HG02852 (cell line): ENCODE measurements at regions not wholly inside any gene's neighbourhood (a gene's known extent, or its start where the extent isn't known, plus 50 kb on each side); places are given as distances from the start of the nearest gene placed in this dataset.
A peak's percentile ranks its signal among the peaks of the same experiment; 100 is the strongest.

Experiments used
- ATAC-seq: cut with Tn5 transposase; IDR thresholded peaks from one replicate; pipeline ENCODE4 v1.9.1; 2021; ENCODE audit warnings: mild to moderate bottlenecking, moderate library complexity; ENCODE audit not compliant: unreplicated experiment

DNA sequence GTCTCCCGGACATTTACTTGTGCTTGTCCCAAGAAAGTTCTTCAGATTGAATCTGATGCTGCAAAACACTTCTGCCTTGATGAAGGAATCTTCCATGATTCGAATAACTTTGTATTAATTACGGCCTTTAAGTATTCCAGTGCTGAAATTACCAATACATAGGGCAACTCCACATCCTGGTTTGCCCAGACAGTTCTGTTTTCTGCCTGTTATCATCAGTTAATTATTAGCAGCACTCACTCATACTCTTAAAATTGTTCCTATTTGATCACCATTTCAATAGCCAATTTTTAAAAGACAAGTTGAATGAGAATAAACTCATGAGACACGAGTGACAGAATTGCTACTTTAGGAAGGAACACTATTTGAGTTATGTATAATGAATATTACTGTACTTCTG is 620.7 kb upstream of the ZEB2 start:
- ATAC-seq = no peak

DNA sequence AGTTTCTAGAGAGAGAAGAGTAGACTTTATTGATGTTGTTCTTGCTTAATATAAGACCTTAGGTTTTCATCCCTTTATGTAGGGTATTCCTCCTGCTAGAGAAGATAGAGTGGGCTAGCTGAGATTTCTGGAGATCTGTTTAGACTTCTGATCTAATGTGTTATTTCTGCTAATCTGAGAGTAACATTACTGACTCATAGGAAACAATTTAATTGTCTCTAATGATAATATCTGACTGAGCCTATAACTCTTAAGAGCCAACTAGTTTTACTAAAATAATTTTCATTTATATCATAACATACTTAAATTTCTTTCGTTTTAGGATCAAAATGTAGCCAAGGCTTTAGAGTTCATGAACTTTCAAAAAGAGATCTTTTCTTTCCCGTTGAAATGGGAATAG is 618.7 kb upstream of the ZEB2 start:
- no peak for ATAC-seq

DNA sequence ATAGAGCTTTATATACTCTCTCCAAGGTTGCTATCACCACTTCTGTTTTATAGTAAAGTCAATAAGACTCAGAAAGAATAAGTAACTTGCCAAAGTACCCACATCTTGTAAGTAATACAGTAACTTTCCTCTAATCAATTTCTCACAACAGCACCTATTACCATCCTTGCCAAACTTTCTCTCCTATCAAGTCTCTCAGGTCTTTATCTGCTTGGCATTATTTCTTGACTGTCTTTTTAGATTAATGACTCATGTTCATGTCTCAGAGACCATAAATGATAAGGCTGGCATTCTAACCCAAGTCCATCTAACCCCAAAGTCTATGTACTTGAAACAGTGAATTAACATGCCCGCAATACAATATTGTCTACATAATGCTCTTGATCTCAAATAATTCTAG is 618.0 kb upstream of the ZEB2 start:
- ATAC-seq = no peak

DNA sequence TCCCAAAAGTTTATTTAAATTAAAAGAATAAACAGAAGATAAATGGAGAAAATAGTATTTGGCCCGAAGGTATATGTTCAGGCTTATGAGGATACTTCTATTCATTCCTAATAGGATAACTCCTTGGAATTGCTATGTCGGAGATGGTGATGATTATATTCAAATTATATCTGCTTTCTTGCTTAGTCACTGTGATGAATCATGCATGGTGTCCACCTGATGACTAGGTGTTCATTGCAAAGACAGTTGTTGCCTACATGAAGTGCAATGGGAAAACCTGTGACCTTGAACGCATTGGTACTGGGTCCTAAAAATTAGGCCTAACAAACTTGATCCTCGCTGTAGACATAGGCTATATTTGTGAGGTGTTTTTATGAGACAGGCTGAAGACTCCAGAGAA is 617.3 kb upstream of the ZEB2 start:
- no peak for ATAC-seq

DNA sequence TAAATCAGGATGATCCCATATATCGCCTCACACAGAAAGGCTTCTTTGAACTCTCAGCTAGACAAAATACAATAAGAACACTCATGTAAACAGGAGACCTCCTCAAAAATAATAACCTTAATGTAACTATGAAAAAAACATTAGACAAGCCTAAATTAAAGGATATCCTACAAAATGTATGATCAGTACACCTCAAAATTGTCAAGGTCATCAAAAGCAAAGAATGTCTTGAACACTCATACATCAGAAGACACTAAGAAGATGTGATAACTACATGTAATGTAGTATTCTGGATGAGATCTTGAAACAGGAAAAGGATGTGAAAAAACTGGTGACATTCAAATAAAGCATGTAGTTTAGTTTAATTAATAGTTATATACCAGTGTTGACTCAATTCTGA is 616.8 kb upstream of the ZEB2 start:
- no peak for ATAC-seq

DNA sequence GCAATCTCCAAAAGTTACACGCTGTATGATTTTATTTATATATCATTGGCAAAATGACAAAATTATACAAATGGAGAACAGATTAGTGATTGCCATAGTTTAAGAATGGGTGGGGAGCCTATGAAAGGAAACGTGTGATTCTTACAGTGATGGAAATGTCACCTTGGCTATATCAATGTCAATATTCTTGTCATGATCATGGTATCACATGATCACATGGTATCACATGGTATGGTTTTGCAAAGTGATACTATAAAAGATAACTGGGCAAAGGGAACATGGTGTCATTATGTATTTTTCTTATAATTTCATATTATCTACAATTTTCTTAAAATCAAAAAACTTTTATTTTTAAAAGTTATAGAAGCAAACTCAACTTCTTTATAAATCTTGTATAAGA is 606.2 kb upstream of the ZEB2 start:
- no peak for ATAC-seq

DNA sequence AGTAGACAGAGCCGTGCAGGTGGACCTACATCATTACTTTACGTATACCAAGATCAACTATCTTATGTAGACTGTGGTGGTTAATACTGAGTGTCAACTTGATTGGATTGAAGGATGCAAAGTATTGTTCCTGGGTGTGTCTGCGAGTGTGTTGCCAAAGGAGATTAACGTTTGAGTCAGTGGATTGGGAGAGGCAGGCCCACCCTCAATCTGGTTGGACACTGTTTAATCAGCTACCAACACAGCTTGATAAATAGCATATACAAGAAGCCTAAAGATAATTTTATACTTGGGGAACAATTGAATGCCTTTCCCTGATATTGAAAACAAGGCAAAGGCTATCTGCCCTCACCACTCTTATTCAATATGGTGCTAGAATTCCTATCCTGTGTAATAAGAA is 604.2 kb upstream of the ZEB2 start:
- ATAC-seq = no peak

DNA sequence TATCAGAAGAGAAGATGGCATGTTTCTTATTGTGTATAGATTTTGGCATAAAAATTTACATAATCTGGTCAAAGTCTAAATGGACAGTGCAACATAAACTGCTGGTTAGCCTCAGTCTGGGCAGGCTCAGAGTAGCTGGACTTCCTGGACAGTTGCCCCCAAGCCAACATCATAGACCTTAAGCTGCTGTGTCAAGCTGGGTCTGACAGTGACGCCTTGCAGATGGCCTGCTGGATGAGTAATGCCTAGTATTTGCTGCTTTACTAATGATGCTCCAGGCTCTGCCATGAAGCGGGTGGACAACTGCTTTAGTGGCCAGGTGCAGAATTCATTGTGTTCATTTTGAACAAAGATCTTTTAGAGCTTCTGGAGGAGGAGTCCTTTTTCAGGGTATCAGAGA is 603.7 kb upstream of the ZEB2 start:
- no peak for ATAC-seq

DNA sequence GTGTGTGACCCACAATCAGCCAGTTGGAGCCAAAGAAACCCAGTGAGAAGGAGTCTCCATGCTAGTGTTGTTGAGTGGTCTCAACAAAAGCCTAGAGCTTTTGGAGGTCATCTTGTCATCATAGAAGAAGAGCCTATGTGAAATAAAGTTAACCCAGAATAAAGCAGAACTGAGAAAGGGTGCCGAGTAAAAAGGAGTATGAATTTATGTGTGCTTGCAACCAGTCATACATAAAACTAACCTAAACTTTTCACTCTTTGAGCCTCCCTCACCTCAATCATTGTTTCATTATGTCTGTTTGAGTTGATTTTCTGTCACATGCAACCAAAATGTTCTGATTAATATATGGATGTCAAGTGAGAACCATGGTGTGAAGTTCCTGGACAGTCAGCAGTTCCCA is 599.3 kb upstream of the ZEB2 start:
- ATAC-seq = peak; percentile 85

DNA sequence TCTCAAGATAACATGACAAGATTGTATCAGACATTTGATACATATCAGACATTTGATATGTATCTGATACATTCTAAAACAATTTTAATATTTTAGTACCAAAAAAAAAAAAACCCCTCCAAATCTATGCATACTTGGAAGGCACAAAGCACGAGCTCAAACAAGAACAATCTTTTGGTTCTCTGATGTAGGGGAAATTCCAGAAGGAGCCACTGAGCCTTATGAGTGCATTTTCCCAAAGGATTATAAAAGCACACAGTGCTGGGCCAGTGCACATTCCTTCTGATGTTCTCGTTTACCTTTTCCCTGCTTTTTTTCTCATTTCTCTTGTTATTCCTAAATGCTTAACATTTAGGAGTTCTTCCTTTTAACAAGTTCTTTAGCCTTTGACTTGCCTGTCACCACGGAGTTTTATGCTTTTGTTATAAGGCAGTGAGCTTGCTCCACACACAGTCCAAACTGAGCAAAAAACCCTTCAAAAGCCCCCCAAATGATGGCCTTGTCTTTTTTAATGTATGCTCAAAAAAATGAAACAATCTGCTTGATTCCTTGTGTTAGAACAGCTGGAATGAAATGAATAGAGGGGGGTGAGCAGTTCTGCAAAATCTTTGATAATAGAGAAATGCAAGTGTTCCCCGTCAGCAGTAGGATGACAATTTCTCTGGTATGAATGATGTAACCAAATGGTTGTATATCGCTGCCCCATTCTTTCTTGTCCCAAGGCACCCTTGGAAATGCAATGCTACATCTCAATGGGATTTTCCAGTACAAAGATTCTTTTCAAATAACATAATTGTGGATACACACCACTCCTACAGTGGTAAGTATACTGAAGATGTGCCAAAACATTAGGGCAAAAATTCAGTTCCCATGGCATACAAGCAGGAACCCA is 597.2 kb upstream of the ZEB2 start:
- no peak for ATAC-seq

DNA sequence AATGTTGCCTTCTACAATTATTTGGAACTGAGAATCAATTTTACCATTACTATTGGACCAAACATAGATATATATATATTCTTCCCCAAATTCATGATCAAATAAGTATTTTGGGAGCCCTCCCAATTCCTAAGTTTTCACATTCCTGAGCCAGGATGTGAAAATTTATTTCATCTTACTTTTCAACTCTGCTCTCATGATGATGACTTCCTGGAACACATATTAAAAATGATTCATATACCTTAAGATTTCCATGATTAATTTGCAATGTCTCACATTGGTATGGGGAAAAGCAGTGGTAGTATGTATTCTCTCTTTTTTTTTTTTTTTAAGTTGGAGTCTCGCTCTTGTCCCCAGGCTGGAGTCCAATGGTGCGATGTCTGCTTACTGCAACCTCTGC is 596.1 kb upstream of the ZEB2 start:
- no peak for ATAC-seq

DNA sequence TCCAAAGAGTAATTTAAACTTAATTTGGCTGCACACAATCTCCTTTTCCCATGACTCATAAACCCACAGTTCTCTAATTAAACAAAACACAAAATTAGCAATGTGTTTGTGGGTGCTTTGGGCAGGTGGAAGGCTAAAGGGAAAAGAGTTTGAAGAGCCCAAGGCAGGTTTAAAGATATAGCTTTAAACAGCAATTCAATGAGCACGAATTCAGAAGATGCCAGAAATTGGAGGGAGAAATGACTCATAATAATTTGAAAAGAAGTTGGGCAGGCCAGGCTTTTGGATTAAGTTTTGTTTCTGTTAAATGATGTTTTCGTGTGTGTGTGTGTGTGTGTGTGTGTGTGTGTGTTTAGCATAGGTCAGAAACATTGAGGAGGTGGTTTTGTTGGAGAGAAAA is 594.8 kb upstream of the ZEB2 start:
- no peak for ATAC-seq

DNA sequence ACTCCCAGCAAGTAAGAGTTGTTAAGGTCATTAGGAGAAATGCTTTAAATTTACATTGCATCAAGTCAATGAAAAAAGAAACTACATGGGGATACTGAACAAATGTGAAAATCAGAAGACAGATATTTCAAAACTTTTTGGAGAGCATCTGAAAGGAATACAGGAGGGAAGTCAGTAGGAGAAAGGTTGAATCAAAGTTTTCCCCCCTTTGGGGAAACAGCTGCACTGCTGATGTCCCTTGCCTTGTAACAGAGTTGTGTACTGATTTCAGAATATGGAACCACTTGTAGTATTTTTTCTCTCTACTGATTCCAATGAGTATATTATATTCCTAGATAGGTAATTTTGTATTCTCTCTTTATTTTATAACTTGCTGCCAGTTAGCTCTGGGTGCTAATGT is 592.5 kb upstream of the ZEB2 start:
- no peak for ATAC-seq

DNA sequence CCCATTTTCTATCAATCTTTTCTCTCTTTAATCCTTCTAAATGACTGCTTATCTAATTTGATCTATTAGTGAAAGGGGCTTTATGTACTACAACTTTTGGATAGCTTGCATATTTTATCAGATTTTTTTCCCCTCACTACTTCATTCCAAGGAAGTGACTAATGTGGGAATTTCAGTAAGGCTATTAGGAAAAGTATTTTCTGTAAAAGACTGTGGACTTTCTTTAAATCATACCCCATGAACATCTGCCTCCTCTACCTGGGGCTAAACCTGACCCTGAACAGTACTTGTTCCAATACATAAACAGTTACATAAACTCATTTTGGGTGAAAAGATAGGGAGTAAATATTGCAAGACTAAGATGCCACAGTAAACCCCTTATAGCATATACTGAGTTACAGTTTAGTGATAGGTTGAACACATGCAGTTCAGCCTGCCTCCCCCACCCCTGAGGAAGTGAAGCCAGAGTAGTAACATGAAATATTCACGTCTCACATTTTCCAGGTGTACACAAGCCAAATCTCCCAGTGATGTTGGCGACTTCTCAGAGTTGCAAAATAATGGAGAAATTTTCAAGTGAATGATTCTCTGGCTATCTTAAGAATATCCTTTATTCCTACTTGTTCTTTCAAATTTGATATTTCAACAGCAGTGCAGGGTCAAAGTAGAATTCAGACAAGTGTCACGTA is 590.9 kb upstream of the ZEB2 start:
- ATAC-seq = no peak

DNA sequence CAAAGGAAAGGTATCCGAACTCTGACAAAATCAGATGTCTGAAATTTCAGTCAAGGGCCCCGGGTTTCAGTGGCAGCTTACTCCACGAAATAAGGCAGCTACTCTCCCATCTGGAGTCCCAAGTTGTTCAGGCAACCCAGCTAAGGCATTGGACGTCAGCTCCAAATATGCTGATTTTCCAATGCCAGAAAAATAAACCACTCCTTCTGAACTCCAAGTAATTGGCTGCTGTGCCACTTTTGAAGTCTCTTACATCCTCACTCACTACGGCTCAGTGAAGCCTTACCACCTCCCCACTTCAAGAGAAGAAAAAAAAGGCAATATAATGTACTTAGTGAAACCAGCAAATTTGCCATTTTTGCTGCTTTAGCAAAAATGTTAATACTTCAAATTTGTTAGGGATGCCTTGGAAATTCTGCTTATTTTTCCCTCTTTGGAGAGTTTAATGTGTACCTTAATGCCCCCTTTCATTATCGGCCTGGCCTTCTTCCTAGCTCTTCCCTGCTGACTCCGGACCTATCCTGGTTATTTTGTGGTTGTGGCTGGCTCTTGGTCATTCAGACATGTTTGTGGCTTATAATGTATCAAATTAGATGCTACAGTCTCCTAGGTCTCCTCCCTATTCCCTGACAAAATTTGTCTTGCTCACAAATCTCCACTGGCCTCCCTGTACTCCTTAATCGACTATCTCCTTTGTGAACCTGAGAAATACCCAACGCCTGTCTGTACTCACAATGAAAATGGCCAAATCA is 589.2 kb upstream of the ZEB2 start:
- no peak for ATAC-seq

DNA sequence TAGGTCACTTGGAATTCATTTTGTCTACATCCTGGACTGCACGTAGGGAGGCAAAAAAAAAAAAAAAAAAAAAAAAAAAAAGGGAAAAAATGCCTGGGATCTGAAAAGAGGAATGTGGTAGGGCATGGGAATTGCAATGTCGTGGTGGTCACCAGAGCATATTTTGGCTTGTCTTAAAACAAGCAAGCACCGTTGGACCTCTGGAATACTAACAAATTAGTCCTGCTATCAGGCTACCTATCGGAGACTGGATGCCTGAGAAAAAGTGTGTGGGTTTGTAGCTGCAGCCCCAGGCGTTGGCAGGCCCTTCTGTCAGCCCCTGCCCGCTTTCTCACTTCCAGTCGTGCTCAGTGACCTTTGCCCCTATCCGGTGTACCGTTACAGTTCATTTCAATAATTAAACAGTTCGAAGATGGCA is 588.5 kb upstream of the ZEB2 start:
- no peak for ATAC-seq

DNA sequence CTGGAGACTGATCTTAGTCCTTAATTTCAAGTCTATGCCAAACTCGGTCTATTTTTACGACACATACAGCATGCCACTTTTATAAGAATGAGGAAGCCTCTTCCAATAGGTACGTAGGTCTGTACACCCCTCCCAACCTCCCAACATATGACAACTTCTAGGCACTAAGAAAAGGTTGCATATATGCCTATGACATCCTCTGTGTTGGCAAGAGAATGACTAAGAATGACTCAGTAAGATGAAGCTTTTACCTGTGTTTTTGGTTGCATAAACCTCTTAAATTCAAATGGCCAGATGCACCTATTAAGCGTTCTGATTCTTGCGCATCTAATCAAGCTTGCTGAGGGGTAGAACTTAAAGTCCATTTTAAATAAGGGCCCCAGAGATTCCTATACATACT is 586.4 kb upstream of the ZEB2 start:
- ATAC-seq = no peak

DNA sequence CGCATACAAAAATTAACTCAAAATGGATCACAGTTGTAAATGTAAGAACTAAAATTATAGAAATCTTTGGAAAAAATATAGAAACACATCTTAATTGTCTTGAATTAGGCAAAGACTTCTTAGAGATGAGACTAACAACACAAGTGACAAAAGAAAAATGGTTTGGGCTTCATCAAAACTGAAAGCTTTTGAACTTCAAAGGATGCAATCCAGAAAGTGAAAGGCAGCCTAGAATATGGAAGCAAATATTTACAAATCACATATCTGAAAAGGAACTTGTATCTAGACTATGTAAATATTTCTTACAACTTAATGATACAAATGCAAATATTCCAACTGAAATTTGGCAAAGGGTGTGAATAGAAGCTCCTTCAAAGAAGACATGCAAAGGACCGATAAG is 582.8 kb upstream of the ZEB2 start:
- ATAC-seq = no peak

DNA sequence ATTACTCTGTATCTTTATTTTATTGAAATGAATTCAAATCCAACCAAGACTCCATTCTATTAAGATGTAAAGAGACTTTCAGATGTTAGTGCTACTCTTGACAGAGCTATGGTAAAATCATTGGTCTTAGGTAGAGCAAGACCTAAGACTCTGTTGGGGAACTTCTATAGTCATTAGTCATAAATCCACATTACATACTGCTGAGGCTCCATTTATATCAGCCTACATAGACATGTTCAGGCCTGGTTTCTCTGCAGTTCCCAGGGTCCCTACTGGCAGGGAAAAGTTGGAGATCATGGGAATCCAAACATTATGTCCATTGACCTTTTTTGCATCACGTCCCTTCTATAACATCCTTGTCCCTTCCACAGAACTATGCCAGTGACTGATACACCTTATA is 580.4 kb upstream of the ZEB2 start:
- ATAC-seq = no peak

DNA sequence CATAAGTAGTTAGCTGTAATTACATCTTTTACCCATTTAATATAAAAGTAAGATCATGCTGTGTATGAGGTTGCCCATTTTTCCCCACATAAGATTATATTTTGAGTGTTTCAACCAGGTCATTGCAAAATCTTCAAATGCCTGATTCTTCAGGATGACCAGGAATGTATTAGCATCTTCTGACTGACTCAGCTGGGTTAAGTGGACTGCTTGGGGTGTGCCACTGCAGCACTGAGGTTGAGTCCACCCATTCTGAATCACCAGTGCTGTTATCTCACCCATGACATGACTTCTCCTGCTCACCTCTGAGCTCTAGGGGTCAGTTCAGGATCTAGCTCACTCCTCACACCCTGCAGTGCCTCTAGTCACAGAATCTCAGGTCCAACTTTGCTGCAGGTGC is 576.7 kb upstream of the ZEB2 start:
- no peak for ATAC-seq

DNA sequence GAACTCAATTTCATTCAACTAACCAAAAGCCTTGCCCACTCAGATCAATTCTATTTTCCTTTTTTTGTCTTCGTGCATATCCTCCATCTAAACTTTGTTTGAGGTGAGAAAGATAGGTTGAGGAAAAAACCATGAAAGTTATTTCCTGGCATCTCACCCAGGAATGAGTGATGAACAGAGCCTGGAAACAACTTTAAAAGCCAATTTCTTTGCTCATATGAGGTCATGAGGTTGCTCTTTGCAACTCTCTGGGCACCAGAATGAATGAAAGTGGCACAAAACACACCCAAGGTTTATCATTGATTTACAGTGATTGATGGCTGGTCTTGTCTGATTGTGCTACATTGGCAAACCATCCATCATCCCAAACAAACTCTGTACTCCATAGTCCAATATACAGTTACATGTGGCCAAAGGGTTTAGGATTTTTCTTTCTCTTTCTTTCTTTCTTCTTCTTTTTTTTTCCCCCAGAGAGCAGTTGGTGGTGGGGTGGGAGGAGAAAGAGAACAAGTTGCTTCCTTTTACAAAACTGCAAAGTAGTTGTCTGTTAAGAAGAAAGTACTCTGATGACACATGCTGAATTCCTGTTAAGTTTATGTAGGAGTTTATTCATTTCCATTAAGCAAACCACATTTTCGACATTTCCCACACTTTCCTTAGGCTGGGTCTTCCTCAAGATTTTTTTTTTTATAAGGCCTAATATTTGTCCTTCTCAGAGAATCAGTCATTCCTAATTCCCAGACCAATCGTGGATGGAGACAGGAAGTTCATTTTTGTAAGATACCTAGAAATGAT is 575.9 kb upstream of the ZEB2 start:
- no peak for ATAC-seq
